ENCODE measurements at regions not wholly inside any gene's neighbourhood (a gene's known extent, or its start where the extent isn't known, plus 50 kb on each side); places are given as distances from the start of the nearest gene placed in this dataset.

GRCh38 chr7:111667488-111667887 is 105.2 kb upstream of the IMMP2L start:
- TF ChIP-seq MLX (CRISPR knock-in tag; conservative IDR thresholded peaks at IDR 0.05) (no peak), ARID3A (IDR thresholded peaks at IDR 0.05; ENCODE audit: borderline replicate concordance, low read depth, low read length) (no peak), ZNF518B (CRISPR knock-in tag; IDR thresholded peaks at IDR 0.05) (no peak), SMARCE1 (IDR thresholded peaks at IDR 0.05) (no peak), MYBL2 (IDR thresholded peaks at IDR 0.05; ENCODE audit: low read depth) (no peak), MYBL2 (CRISPR knock-in tag; IDR thresholded peaks at IDR 0.05; ENCODE audit: borderline replicate concordance) (no peak), CREB1 (IDR thresholded peaks at IDR 0.05) (no peak), CREB1 (CRISPR knock-in tag; IDR thresholded peaks at IDR 0.05) (no peak), TFE3 (CRISPR knock-in tag; IDR thresholded peaks at IDR 0.05) (no peak), YY1 (IDR thresholded peaks at IDR 0.05; ENCODE audit: borderline replicate concordance in 1 of 3, control insufficient read depth in 1 of 3, extremely low read depth in 1 of 3, insufficient read depth in 3 of 3, insufficient read length in 1 of 3, insufficient replicate concordance in 2 of 3, low read depth in 1 of 3, low read length in 2 of 3) (no peak), BRF2 (IDR thresholded peaks at IDR 0.05; ENCODE audit: borderline replicate concordance, insufficient read depth, insufficient read length) (no peak), FOXM1 (IDR thresholded peaks at IDR 0.05; ENCODE audit: low read depth) (no peak), FOXM1 (CRISPR knock-in tag; IDR thresholded peaks at IDR 0.05; ENCODE audit: low read depth) (no peak), TOE1 (IDR thresholded peaks at IDR 0.05; ENCODE audit: borderline replicate concordance) (no peak), TOE1 (CRISPR knock-in tag; IDR thresholded peaks at IDR 0.05; ENCODE audit: borderline replicate concordance, low read depth) (no peak), ADNP (tag; IDR thresholded peaks at IDR 0.05) (no peak), ATF7 (IDR thresholded peaks at IDR 0.05) (no peak)
